Breast epithelium (tissue), 3 donors: ENCODE measurements at regions not wholly inside any gene's neighbourhood (a gene's known extent, or its start where the extent isn't known, plus 50 kb on each side); places are given as distances from the start of the nearest gene placed in this dataset.

Source experiments
- CTCF ChIP-seq, 3 donors: fragments of 450-650 bp; IDR thresholded peaks; one replicate each; pipeline ENCODE4 v1.5.1; 2016 to 2017; ENCODE audit warnings: antibody characterized with exemption in 3 of 3, mild to moderate bottlenecking in 3 of 3, moderate library complexity in 3 of 3
- POLR2A ChIP-seq: fragments of 450-650 bp; IDR thresholded peaks from one replicate; pipeline ENCODE4 v1.6.1; 2016; ENCODE audit warnings: antibody characterized with exemption, mild to moderate bottlenecking, moderate library complexity
- POLR2AphosphoS5 ChIP-seq, 3 donors: sonication (generic); formaldehyde crosslinking; IDR thresholded peaks; one replicate each; pipeline ENCODE4 v1.6.1; 2017; ENCODE audit warnings: antibody characterized with exemption in 3 of 3

GRCh38 chr16:74053826-74054225 lies 242.8 kb upstream of the PSMD7 start:
- no peak for TF ChIP-seq CTCF (IDR thresholded peaks at IDR 0.05)
- no peak for TF ChIP-seq POLR2A
- no peak for TF ChIP-seq POLR2AphosphoS5 (IDR thresholded peaks at IDR 0.05)
